HG03460 (cell line): ENCODE measurements at regions not wholly inside any gene's neighbourhood (a gene's known extent, or its start where the extent isn't known, plus 50 kb on each side); places are given as distances from the start of the nearest gene placed in this dataset.
"Not testable (repeated sequence)": the region's sequence is repeated elsewhere in the genome, so short reads cannot be mapped to it uniquely, and the experiment has no call there.

ENCODE experiments used
- ATAC-seq: cut with Tn5 transposase; IDR thresholded peaks from one replicate; pipeline ENCODE4 v1.9.1; 2021; ENCODE audit not compliant: unreplicated experiment

DNA sequence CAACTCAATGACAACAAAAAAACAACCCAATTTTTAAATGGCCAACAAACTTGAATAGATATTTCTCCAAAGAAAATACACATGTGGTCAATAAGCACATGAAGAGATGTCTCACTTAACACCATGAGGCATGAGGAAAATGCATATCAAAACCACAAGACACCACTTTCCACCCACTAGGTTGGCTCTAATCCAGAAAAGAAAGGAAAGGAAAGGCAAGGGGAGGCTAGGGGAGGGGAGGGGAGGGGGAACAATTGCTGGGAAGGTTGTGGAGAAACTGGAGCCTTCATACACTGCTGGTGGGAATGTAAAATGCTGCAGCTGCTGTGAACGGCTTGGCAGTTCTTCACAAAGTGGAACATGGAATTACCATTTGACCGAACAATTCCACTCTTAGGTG lies 854.3 kb downstream of the UQCRFS1 start:
- ATAC-seq, result no peak

DNA sequence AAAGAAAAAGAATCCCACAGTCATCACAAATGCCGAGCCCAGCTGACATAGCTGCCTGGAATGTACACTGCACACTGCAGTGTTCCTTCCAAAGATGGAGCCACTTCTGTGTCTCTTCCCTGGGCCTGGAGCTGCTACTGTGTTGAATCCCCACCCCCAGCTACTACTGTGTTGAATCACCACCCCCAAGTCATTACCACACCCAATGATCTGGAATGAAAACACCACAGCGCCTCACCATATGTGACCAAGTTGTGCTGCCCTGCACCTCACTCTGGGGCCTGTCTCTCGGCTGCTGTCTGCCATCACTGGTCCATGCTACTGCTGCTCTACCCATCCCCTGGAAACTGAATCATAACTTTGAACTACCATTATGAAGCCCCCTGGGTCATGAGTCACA lies 861.2 kb downstream of the UQCRFS1 start:
- ATAC-seq, result no peak

DNA sequence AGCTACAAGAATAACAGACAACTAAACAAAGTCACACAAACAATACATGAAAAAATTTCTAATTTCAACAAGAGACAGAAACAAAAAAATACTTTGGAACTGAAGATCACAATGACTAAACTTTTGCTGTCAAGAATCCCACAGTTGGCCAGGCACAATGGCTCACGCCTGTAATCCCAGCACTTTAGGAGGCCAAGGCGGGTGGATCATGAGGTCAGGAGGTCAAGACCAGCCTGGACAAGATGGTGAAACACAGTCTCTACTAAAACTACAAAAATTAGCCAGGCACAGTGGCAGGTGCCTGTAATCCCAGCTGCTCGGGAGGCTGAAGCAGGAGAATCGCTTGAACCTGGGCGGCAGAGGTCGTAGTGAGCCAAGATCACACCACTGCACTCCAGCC lies 861.6 kb downstream of the UQCRFS1 start:
- not testable (repeated sequence) for ATAC-seq

DNA sequence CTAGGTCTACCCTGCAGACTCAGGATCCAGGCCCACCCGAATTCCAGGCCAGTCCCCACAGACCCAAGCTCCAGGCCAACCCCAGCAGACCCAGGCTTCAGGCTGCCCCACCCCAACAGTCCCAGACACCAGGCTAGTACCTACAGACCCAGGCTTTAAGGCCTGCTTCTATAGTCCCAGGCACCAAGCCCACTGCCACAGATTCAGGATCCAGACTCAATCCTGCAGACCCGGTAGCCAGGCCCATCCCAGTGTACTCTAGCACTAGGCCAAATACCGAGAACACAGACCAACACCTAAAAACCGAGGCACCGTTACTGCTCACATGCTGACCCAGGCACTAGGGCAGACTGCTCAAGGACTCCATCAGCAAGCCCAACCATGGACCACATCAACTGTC lies 862.3 kb downstream of the UQCRFS1 start:
- no peak for ATAC-seq

DNA sequence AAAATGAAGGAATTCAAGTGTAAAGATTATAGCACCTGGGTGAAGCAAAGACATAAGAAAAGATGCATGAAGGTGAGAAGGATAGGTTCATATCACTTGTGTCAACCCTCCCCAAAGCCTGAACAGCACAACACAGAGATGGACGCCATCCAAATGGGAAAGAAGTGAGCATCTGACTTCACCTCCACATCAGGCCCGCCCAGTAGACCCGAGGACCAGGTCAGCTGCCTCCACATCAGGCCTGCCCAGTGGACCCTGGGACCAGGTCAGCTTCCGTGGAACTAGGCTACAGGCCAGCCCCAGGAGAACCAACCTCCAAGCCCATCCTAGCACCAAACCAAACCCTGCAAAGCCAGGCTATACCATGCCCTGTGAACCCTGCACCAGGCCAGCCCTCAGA lies 862.9 kb downstream of the UQCRFS1 start:
- no peak for ATAC-seq

DNA sequence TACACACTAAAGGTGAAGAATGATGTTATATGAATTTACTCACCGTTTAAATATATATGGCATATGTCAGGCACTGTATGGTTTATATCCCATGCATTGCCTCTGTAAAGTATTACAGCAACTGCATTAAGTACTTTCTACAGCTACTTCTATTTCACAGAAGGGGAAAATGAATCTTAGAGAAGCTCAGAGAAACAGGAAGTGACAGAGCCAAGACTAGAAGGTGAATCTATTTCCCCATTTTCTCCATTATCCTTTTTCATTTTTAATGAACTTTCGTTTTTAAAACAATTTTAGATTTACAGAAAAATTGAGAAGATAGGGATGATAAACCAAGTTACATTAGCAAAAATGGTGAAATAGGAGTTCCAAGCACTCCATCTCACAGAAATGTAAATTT lies 863.3 kb downstream of the UQCRFS1 start:
- no peak for ATAC-seq

DNA sequence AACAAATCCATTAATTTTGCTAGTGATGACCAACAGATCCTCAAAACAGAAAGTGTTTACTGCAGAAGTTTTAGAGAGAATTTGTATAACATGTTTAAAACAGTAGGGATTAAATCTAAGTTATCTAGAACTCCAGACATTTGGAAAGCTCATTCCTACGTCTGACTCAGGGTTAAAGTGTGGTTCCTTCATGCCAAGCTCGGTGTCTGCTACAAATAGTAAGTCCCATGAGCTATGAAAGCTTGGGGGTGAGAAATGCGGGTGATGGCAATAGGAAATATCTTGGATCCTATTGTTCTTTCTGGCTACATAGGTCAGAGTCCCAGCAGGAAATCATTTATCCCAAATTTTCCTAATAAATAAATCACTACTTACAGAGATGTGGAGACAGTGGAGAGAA lies 867.1 kb downstream of the UQCRFS1 start:
- ATAC-seq, result no peak

DNA sequence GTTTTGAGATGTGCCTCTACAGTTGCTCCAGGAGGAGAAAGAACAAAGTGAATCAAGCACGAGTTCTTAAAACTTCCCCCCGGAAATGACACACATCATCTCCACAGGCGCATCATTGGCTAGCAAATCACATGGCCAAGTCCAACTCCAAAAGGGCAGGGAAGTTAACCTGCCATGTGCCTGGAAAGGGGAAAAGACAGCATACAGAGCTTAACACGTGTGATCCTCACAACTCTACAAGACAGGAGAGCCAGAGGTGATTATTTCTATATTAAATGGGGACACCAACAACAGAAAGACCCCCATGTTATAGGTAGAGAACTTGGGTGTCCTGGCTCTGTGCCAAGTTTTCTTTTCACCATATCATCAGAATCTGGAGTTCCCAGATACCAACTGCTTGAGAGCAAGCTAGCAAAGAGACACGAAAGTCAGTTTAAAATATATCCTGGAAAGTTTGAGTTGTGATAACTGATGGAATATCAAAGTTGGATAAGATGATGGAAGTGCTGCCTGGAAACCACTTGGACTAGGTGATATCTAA lies 871.1 kb downstream of the UQCRFS1 start:
- ATAC-seq, result no peak

DNA sequence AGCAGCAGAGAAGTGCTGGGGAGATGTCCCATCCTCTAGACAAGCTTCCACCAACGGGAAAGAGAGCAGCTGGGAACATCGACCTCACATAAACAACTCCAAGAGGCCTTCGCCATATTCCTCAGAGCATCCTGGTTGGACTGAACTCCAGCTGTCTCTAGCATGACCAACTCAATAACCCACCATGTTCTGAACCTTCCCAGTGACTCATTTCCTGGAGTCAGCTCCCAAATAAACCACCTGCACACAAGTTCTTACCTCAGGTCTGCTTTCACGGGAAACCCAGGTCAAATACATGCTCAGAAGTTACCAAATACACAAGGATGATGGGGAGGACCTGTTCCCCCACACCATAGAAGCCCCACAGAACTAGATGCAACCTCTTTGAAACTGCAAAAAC lies 878.5 kb downstream of the UQCRFS1 start:
- ATAC-seq, result no peak

DNA sequence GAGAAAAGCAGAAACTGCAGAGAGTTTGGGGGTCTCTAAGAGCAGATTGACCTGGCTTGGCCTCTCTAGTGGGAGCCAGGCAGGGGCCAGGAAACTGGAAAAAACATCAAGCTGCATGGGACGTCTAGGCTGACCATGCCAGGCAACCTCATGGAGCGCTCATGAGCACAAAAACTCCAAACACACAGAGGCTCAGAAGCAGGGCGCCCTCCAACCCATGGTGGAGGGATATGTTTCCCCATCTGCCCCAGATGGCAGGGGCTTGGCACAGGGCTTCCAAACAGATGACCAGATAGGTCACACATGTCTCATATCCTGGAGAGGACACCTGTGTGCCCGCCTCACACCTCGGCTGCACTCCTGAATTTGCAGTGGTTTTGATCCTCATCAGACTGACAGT lies 879.0 kb downstream of the UQCRFS1 start:
- ATAC-seq, result no peak

DNA sequence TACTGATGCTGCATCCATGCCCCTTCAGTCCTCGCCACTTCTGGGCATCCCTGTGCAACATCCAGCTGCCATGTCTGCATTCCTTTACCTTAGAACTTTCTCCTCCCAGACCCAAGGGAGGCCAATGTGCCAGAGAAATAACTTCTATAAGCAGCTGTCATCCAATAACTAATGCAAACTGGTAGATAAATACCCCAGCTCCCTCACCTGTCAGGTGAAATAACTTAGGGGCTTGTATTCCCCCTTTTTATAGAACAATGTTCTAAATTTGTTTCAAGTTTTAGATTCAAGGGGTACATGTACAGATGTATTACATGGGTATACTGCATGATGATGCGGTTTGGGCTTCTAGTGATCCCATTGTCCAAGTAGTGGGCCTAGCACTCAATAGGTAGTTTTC lies 880.1 kb downstream of the UQCRFS1 start:
- no peak for ATAC-seq

DNA sequence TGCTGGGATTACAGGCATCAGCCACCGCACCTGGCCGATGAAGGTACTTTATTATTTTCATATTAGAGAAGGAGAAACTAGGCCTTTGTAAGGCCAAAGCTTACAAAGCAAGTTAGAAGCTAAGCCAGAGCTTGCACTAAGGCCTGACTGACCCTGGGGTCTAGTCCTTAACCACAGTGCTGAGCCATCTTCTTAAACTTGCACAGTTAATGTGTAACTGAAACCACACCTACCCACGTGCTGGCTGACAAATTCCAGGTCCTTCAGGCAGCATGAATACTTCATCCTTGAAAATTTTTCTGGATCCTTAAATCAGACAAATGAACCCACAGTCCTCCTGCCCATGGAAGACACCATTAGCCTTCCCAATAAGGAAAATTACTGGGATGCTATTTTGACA lies 880.6 kb downstream of the UQCRFS1 start:
- ATAC-seq, result no peak

DNA sequence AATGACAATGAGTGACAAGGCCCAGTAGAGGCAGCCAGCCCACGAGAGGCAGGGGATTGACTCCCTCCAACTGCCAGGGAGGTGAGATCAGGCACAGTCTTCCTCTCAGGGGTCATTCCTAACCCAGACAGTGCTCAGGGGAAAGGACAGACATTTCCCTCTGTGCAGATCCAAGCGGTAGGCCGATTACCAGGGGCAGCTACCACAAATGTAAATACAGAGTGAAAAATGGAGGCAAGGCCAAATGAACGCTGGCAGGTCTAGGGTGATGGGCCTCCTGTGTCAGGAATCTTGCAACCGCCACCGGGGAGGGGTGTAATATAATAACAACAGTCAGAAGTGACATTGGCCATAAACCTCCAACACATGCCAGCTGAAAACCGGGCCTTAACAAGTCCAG lies 881.4 kb downstream of the UQCRFS1 start:
- no peak for ATAC-seq

DNA sequence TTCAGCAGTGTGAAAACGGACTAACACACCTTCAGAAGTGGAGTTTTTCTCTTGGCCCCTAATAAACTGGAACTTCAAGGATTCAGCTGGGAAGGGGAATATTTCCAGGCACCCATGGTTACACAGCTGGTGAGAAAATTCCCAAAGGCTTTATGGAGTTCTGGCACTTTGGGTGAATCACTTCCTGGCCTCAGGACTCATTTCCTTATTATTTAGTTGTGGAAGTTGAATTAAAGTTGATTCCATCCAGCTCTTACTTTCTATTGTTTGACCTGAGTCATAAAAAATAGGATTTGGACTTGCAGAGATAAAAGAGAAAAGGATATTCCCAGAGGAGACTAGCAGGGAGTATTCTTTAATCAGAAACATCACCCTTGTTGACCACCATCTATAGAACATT lies 882.1 kb downstream of the UQCRFS1 start:
- ATAC-seq, result no peak

DNA sequence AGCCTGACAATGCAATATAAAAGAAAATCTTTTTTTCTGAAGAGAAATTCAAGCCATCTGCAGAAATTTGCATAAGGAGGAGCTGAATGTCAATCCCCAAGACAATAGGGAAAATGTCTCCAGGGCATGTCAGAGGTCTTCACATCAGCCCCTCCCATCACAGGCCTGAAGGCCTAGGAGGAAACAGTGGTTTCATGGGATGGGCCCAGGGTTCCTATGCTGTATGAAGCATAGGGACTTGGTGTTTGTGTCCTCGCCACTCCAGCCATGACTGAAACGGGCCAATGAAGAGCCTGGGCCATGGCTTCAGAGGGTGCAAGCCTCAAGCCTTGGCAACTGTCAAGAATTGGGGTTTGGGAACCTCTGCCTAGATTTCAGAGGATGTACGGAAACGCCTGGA lies 883.5 kb downstream of the UQCRFS1 start:
- no peak for ATAC-seq

DNA sequence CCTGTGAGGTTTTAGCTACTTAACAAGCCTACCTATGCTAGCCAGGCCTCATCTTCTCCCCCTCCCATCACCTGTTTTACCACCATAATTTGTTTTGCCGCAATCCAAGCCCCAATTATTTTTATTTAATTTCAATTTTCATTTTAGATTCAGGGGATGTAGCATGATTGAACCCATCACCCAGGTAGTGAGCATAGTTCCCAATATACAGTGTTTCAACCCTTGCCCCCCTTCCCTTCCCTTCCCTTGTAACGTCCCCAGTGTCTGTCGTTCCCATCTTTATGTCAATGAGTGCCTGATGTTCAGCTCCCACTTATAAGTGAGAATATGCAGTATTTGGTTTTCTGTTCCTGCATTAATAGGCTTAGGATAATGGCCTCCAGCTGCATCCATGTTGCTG lies 885.0 kb downstream of the UQCRFS1 start:
- no peak for ATAC-seq

DNA sequence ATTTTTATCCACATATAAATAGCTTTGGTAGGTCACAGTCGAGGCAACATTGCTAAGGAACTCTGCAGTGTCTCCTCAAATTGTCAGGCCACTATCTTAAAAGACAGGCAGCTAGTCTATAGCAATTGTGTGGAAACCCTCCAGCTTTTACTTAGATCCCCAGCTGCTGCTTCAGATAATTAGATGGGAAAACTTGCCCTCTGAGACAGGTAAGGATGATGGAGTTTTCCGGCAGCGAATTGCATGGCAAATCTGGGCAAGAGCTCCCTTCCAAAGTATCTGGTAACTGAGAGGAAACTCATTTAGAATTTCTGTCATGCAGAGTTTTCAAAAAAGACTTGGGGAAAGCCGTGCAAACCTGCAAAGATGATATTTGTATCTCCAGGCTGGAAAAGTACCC lies 886.2 kb downstream of the UQCRFS1 start:
- no peak for ATAC-seq

DNA sequence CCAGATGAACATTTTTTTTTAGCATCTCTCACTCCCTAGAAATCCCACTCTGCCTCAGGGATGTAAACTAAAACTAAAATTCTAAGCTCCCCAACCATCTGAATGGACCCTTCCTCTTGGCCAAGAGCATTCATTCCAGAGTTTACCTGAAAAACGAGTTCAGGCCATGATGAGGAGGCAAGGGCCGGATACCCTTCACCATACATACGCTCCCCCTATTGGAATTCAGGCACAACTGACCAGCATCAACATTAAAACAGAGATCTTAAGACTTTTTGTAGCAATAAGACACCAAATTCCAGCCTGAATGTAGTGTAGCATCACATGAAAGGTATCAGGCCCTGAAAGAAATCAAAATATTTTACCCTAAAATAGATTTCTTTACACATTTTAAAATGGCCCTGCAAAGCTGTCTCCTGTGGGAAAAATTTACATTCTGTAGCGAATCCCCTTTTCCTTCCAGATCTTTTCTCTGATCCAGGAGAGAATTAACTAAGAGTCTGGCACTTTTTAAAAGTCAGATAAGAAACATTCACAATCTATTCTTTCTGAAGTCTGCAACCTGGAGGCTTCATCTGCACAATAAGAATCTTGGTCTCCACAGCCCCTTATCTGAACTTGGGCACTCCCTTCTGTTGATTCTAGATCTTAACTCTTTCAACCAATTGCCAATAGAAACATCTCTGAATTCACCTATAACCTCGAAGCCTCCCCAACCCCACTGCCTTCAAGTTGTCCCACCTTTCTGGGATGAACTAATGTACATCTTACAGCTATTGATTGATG lies 888.5 kb downstream of the UQCRFS1 start:
- ATAC-seq, result no peak

DNA sequence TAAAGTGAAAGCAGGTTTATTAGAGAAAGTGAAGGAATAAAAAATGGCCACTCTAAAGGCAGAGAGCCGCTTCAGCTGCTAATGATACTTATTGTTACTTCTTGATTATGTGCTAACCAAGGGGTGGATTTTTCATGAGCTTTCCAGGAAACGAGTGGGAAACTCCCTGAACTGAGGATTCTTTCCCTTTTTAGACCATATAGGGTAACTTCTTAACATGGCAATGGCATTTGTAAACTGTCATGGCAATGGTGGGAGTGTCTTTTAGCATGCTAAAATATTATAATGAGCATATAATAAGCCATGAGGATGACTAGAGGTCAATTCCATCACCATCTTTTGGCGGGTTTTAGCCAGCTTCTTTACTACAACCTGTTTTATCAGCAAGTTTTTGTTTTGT lies 890.0 kb downstream of the UQCRFS1 start:
- no peak for ATAC-seq

DNA sequence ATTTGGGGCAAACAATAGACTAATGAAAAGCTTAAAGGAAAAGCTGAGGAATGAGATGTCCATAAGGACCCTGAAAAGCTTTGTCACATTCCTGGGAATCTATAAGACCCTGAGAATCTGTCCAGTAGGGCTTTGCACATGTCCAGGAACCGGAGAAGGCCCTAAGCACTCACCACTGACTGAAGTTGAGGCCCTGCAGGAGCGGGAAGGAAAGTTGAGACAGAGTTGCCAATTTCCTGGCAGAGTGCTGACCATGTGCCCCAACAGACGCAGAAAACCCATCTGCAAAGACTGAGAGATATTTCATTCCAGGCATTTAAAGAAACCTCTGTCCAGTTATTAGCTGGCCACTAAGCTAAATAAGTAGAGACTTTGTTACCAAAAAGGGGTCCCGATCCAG lies 890.5 kb downstream of the UQCRFS1 start:
- no peak for ATAC-seq

DNA sequence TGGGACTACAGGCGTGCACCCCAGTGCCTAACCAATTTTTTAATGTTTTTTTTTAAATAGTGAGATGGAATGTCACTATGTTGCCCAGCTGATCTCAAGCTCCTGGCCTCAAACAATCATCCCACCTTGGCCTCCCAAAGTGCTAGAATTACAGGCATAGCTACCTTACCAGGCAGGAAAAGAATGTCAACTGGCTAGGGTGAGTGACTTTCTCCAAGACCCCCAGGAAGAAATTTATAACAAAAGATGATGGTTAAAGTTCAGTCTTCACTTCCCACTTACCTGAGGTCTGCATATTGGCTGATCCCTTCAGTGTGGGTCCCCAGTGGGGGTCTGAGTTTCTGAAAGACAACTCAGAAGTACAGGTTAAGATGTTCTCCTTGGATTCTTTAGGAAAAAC lies 893.0 kb downstream of the UQCRFS1 start:
- no peak for ATAC-seq

DNA sequence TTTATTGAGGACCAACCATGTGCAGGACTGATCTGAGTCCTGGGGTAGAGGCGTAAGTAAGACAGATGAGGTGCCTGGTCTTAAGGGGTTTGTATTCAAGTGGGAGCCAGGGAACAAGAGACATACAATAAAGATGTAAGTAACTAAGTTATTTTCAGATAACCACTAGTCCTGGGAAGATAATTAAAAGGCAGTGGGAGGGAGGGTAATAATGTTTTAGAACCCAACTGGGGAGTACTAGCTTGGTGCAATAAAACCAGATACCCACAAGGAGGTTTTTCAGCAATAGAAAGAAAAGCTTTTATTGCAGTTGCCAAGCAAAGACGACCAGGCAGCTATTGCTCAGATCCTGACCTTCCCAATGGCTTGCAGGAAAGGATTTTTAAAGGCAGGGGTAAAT lies 893.7 kb downstream of the UQCRFS1 start:
- ATAC-seq, result no peak
